ENCODE measurements at regions not wholly inside any gene's neighbourhood (a gene's known extent, or its start where the extent isn't known, plus 50 kb on each side); places are given as distances from the start of the nearest gene placed in this dataset.

DNA sequence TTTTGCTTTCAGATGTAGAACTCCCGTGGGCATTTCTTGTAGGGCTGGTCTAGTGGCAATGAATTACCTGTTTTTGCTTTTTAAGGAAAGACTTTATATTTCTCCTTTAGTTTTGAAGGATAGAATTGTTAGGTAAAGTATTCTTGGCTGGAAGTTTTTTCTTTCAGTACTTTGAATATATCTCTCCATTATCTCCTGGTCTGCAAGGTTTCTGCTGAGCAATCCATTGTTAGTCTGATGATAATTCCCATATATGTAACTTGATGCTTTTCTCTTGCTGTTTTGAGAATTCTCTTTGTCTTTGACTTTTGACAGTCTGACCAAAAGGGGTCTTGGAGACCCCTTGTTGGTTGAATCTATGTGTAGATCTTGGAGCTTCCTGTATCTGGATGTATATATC lies 198.1 kb downstream of the TMEM167A start:
- no peak for TF ChIP-seq POLR2AphosphoS5 (IDR thresholded peaks at IDR 0.05)
- TF ChIP-seq, protein P1, sequence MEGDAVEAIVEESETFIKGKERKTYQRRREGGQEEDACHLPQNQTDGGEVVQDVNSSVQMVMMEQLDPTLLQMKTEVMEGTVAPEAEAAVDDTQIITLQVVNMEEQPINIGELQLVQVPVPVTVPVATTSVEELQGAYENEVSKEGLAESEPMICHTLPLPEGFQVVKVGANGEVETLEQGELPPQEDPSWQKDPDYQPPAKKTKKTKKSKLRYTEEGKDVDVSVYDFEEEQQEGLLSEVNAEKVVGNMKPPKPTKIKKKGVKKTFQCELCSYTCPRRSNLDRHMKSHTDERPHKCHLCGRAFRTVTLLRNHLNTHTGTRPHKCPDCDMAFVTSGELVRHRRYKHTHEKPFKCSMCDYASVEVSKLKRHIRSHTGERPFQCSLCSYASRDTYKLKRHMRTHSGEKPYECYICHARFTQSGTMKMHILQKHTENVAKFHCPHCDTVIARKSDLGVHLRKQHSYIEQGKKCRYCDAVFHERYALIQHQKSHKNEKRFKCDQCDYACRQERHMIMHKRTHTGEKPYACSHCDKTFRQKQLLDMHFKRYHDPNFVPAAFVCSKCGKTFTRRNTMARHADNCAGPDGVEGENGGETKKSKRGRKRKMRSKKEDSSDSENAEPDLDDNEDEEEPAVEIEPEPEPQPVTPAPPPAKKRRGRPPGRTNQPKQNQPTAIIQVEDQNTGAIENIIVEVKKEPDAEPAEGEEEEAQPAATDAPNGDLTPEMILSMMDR (IDR thresholded peaks at IDR 0.05), result no peak
